SK-N-SH (cell line): ENCODE measurements at regions not wholly inside any gene's neighbourhood (a gene's known extent, or its start where the extent isn't known, plus 50 kb on each side); places are given as distances from the start of the nearest gene placed in this dataset.

Source experiments
- CTCF ChIA-PET: fragments of 300-600, 350-600 bp; formaldehyde crosslinking; extraction: SDS; loops from one replicate; lab custom pipeline; 2021; lab: Yijun Ruan, JAX
- POLR2A ChIA-PET: fragments of 350-600 bp; sonication (Branson Sonifier 250); formaldehyde crosslinking; extraction: SDS; loops from one replicate; lab custom pipeline; 2020; ENCODE audit warnings: antibody characterized with exemption, inconsistent platforms; lab: Yijun Ruan, JAX
- DNase-seq: peaks from one replicate; pipeline ENCODE4 v3.0.0; 2012
- H2AFZ ChIP-seq: fragments of 200-600 bp; sonication (generic); 2 replicates; pipeline ENCODE4 v1.8.1; 2016; ENCODE audit warnings: antibody characterized with exemption, mild to moderate bottlenecking, low read depth
- H3F3A ChIP-seq: fragments of 200-600 bp; sonication (generic); replicated peaks from 2 replicates; pipeline ENCODE3; 2016; ENCODE audit warnings: antibody characterized with exemption, mild to moderate bottlenecking; ENCODE audit not compliant: insufficient read depth
- H3K27ac ChIP-seq, 2 experiments: fragments of 200-500 bp in 1 of 2; fragments of 200-600 bp in 1 of 2; sonication (Bioruptor generic) in 1 of 2; sonication (generic), shearing (Covaris generic) in 1 of 2; 2 replicates each; pipeline versions ENCODE4 v1.5.1 to v1.6.1; 2014 to 2016; ENCODE audit warnings: low read depth in 2 of 2, inconsistent platforms in 1 of 2, low read length in 1 of 2, mild to moderate bottlenecking in 1 of 2, mixed read lengths in 1 of 2
- H3K27me3 ChIP-seq: fragments of 200-600 bp; sonication (generic), shearing (Covaris generic); 2 replicates; pipeline ENCODE4 v1.6.1; 2016; ENCODE audit warnings: mixed run types; ENCODE audit not compliant: insufficient read depth
- H3K36me3 ChIP-seq, 2 experiments: fragments of 200-500 bp in 1 of 2; fragments of 200-600 bp in 1 of 2; sonication (Bioruptor generic) in 1 of 2; sonication (generic) in 1 of 2; replicated peaks in 1 of 2; 2 replicates each; pipeline versions ENCODE3 to v1.5.1; 2014 to 2016; ENCODE audit warnings: low read length in 1 of 2, mild to moderate bottlenecking in 1 of 2; ENCODE audit not compliant: insufficient read depth in 2 of 2, control insufficient read depth in 1 of 2
- H3K4me1 ChIP-seq, 2 experiments: fragments of 200-500 bp in 1 of 2; fragments of 200-600 bp in 1 of 2; sonication (Bioruptor generic) in 1 of 2; sonication (generic), shearing (Covaris generic) in 1 of 2; 2 replicates each; pipeline versions ENCODE4 v1.5.1 to v1.6.1; 2014 to 2016; ENCODE audit warnings: low read depth in 1 of 2, low read length in 1 of 2, mixed run types in 1 of 2; ENCODE audit not compliant: insufficient read depth in 2 of 2, control insufficient read depth in 1 of 2
- H3K4me2 ChIP-seq: fragments of 200-600 bp; sonication (generic), shearing (Covaris generic); 2 replicates; pipeline ENCODE4 v1.6.1; 2017; ENCODE audit warnings: mixed run types
- H3K4me3 ChIP-seq, 2 experiments: fragments of 200-500 bp in 1 of 2; fragments of 200-600 bp in 1 of 2; sonication (Bioruptor generic) in 1 of 2; sonication (generic), shearing (Covaris generic) in 1 of 2; 2 replicates each; pipeline versions ENCODE4 v1.5.1 to v1.8.1; 2014 to 2016; ENCODE audit warnings: low read depth in 2 of 2, inconsistent platforms in 1 of 2, low read length in 1 of 2, mild to moderate bottlenecking in 1 of 2, mixed read lengths in 1 of 2, moderate library complexity in 1 of 2
- H3K79me2 ChIP-seq: fragments of 200-600 bp; sonication (generic); 2 replicates; pipeline ENCODE4 v1.8.1; 2017; ENCODE audit warnings: mild to moderate bottlenecking; ENCODE audit not compliant: insufficient read depth
- H3K9ac ChIP-seq: fragments of 200-600 bp; sonication (generic); 2 replicates; pipeline ENCODE4 v1.6.1; 2017; ENCODE audit warnings: mixed run types
- H3K9me2 ChIP-seq: fragments of 200-600 bp; sonication (generic); 2 replicates; pipeline ENCODE4 v1.6.1; 2017; ENCODE audit warnings: mixed run types
- H3K9me3 ChIP-seq: fragments of 200-600 bp; sonication (generic); 2 replicates; pipeline ENCODE4 v1.6.1; 2017; ENCODE audit warnings: mixed run types, mild to moderate bottlenecking, moderate library complexity
- H4K20me1 ChIP-seq: fragments of 200-600 bp; sonication (generic); 2 replicates; pipeline ENCODE4 v1.6.1; 2017; ENCODE audit warnings: mild to moderate bottlenecking, mixed run types; ENCODE audit not compliant: insufficient read depth
- CHD2 ChIP-seq: fragments of 150-350 bp; IDR thresholded peaks from 2 replicates; pipeline ENCODE4 v1.6.1; 2018; ENCODE audit warnings: low read length; ENCODE audit not compliant: partially characterized antibody
- ELF1 ChIP-seq: IDR thresholded peaks from 2 replicates; pipeline ENCODE4 v1.4.0; 2012
- EZH2phosphoT487 ChIP-seq: fragments of 200-600 bp; sonication (generic); IDR thresholded peaks from 2 replicates; pipeline ENCODE4 v1.6.1; 2017; ENCODE audit warnings: low read depth, mixed run types, mild to moderate bottlenecking, antibody characterized with exemption, moderate library complexity, borderline replicate concordance
- FOXJ3 ChIP-seq: sonication (generic); formaldehyde crosslinking; IDR thresholded peaks from 2 replicates; pipeline ENCODE4 v1.5.1; 2020; ENCODE audit warnings: mild to moderate bottlenecking, missing genetic modification reagents
- JUND ChIP-seq: IDR thresholded peaks from 2 replicates; pipeline ENCODE4 v1.4.0; 2012
- MEF2A ChIP-seq: IDR thresholded peaks from 2 replicates; pipeline ENCODE4 v1.4.0; 2012; ENCODE audit warnings: low read depth, borderline replicate concordance
- MXI1 ChIP-seq: IDR thresholded peaks from 2 replicates; pipeline ENCODE4 v1.6.1; 2012; ENCODE audit warnings: mild to moderate bottlenecking, low read depth, low read length, improper control_type of control experiment
- RFX5 ChIP-seq: IDR thresholded peaks from 2 replicates; pipeline ENCODE4 v1.6.1; 2012; ENCODE audit warnings: mild to moderate bottlenecking, improper control_type of control experiment, low read length
- WGBS: methylation state at CpG from one replicate; pipeline ENCODE4 v1.1.6; 2017; ENCODE audit warnings: low lambda C conversion rate; 5-methylcytosine and 5-hydroxymethylcytosine counted together
- TF ChIP-seq, protein P1 (sequence below): fragments of 200-600 bp; sonication (generic); IDR thresholded peaks from 2 replicates; pipeline ENCODE4 v1.6.1; 2017; ENCODE audit warnings: antibody characterized with exemption, mild to moderate bottlenecking, moderate library complexity
- TF ChIP-seq, protein P2 (sequence below): fragments of 150-350 bp; IDR thresholded peaks from 2 replicates; pipeline ENCODE4 v1.6.1; 2017; ENCODE audit warnings: antibody characterized with exemption, low read length, low read depth, borderline replicate concordance
- TF ChIP-seq, protein P3 (sequence below): IDR thresholded peaks from 2 replicates; pipeline ENCODE4 v1.4.0; 2012; ENCODE audit warnings: low read depth, borderline replicate concordance
- TF ChIP-seq, protein P4 (sequence below): IDR thresholded peaks from 2 replicates; pipeline ENCODE4; 2012

DNA sequence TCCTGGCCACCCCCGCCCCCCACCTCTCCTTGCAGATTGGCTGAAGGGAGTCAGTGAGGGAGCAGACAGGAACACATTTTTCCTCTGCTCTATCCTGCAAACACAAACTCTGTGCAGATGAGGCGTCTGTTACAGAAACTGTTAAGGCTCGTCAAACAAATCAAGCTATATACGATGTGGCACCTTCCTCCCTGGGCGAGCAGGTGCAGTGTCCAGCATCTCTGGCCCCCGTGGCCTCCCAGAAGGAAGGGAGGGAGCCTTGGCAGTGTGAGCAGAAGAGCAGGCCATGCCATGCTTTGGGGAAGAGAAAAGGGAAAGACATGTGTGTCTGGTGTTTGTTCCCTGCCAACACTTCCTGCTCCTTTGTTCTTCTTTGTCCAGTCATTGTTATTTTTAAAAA is 267.8 kb downstream of the UTP18 start:
- Histone ChIP-seq H3K4me1 (peaks cover 0 to 3% of the 10 kb centered on the region in 2 experiments; a peak in 2 of 4 replicates), H3K36me3 (no peaks in the 10 kb centered on the region), H3K9me2 (no peaks in the 10 kb centered on the region), H3K4me2 (no peak overlapping the region), H3K9me3 (0 out of 2 replicates have a peak, but pooled peaks cover 7% of the 10 kb centered on the region), H3K27me3 (no peaks in the 10 kb centered on the region), H3K9ac (no peak overlapping the region), H3K79me2 (no peaks in the 10 kb centered on the region), H4K20me1 (no peaks in the 10 kb centered on the region), H3F3A (no peaks in the 10 kb centered on the region), H3K27ac (no peak overlapping the region; a peak in 1 of 4 replicates), H2AFZ (no peak overlapping the region), H3K4me3 (no peak overlapping the region)
- ChIA-PET CTCF (interaction anchor here (0.9 kb wide), 1 partner anchor 229 kb away, joined by 3 read pairs; no protein-coding TSS in a partner anchor), POLR2A (no interaction called here)
- 35% methylated on average over 6 of the region's 6 CpGs for WGBS
- TF ChIP-seq ELF1 (no peak), CHD2 (no peak), MEF2A (no peak), JUND (no peak), EZH2phosphoT487 (no peak), FOXJ3 (CRISPR knock-in tag) (no peak), MXI1 (no peak), RFX5 (no peak)
- TF ChIP-seq, protein P1, sequence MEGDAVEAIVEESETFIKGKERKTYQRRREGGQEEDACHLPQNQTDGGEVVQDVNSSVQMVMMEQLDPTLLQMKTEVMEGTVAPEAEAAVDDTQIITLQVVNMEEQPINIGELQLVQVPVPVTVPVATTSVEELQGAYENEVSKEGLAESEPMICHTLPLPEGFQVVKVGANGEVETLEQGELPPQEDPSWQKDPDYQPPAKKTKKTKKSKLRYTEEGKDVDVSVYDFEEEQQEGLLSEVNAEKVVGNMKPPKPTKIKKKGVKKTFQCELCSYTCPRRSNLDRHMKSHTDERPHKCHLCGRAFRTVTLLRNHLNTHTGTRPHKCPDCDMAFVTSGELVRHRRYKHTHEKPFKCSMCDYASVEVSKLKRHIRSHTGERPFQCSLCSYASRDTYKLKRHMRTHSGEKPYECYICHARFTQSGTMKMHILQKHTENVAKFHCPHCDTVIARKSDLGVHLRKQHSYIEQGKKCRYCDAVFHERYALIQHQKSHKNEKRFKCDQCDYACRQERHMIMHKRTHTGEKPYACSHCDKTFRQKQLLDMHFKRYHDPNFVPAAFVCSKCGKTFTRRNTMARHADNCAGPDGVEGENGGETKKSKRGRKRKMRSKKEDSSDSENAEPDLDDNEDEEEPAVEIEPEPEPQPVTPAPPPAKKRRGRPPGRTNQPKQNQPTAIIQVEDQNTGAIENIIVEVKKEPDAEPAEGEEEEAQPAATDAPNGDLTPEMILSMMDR, result no peak
- TF ChIP-seq, protein P2, sequence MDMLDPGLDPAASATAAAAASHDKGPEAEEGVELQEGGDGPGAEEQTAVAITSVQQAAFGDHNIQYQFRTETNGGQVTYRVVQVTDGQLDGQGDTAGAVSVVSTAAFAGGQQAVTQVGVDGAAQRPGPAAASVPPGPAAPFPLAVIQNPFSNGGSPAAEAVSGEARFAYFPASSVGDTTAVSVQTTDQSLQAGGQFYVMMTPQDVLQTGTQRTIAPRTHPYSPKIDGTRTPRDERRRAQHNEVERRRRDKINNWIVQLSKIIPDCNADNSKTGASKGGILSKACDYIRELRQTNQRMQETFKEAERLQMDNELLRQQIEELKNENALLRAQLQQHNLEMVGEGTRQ, result no peak
- TF ChIP-seq, protein P3, sequence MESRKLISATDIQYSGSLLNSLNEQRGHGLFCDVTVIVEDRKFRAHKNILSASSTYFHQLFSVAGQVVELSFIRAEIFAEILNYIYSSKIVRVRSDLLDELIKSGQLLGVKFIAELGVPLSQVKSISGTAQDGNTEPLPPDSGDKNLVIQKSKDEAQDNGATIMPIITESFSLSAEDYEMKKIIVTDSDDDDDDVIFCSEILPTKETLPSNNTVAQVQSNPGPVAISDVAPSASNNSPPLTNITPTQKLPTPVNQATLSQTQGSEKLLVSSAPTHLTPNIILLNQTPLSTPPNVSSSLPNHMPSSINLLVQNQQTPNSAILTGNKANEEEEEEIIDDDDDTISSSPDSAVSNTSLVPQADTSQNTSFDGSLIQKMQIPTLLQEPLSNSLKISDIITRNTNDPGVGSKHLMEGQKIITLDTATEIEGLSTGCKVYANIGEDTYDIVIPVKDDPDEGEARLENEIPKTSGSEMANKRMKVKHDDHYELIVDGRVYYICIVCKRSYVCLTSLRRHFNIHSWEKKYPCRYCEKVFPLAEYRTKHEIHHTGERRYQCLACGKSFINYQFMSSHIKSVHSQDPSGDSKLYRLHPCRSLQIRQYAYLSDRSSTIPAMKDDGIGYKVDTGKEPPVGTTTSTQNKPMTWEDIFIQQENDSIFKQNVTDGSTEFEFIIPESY, result no peak
- TF ChIP-seq, protein P4, sequence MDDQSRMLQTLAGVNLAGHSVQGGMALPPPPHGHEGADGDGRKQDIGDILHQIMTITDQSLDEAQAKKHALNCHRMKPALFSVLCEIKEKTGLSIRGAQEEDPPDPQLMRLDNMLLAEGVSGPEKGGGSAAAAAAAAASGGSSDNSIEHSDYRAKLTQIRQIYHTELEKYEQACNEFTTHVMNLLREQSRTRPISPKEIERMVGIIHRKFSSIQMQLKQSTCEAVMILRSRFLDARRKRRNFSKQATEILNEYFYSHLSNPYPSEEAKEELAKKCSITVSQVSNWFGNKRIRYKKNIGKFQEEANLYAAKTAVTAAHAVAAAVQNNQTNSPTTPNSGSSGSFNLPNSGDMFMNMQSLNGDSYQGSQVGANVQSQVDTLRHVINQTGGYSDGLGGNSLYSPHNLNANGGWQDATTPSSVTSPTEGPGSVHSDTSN, result no peak
- no peak for DNase-seq
